Loucy (cell line): ENCODE measurements at regions not wholly inside any gene's neighbourhood (a gene's known extent, or its start where the extent isn't known, plus 50 kb on each side); places are given as distances from the start of the nearest gene placed in this dataset.
"Not testable (repeated sequence)": the region's sequence is repeated elsewhere in the genome, so short reads cannot be mapped to it uniquely, and the experiment has no call there.

Source experiments
- CTCF ChIP-seq: fragments of 200-600 bp; sonication (generic); conservative IDR thresholded peaks from 2 replicates; pipeline ENCODE4 v1.5.1; 2014; ENCODE audit warnings: mild to moderate bottlenecking, antibody characterized with exemption, low read length
- EZH2phosphoT487 ChIP-seq: fragments of 200-600 bp; IDR thresholded peaks from 2 replicates; pipeline ENCODE4 v1.6.1; 2018; ENCODE audit warnings: antibody characterized with exemption, mild to moderate bottlenecking, moderate library complexity, borderline replicate concordance

DNA sequence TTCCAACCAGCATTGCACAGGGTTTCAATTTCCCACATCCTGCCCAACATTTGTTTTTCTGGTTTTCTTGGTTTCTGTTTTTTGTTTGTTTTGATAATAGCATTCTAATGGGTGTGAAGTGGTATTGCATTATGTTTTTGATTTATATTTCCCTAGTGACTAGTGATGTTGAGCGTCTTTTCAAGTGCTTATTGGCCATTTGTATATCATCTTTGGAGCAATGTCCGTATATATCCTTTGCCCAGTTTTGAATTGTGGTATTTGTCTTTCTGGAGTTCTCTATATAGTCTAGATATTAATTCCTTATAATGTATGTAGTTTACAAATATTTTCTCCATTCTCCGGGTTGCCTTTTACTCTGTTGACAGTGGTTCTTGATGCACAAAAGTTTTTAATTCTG lies 2168.1 kb upstream of the DEFB115 start:
- not testable (repeated sequence) for TF ChIP-seq CTCF, EZH2phosphoT487
